GM12873 (cell line): ENCODE measurements at regions not wholly inside any gene's neighbourhood (a gene's known extent, or its start where the extent isn't known, plus 50 kb on each side); places are given as distances from the start of the nearest gene placed in this dataset.

Experiments
- TF ChIP-seq, protein P1 (sequence below): IDR thresholded peaks from 2 replicates; pipeline ENCODE4 v1.5.1; 2012; ENCODE audit warnings: low read depth, mild to moderate bottlenecking, moderate library complexity, low read length, control low read depth; ENCODE audit not compliant: insufficient read depth; ENCODE audit errors: missing control alignments

DNA sequence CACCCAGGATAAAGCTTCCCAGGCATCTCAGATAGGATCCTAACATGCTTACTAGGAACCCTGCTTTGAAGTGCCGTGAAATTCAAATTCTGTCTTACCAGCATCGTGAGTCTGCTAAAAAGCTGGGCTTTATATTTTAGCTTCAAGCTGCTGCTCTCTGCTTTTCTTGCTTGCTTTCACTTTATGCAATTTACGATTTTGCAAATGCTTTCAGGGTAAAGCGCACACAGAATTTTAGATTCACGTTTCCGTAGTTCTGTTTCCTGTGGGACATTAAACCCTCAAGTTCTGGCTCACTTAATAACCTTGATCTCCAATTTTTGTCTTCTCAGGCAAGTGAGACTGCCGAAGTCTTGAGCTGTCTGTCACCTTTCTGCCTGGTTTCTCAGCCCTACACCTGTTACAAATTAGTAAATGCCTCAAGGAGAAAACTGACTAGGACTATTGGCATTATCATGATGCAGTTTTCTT, 170.5 kb upstream of the TGFBR2 start:
- TF ChIP-seq, protein P1, sequence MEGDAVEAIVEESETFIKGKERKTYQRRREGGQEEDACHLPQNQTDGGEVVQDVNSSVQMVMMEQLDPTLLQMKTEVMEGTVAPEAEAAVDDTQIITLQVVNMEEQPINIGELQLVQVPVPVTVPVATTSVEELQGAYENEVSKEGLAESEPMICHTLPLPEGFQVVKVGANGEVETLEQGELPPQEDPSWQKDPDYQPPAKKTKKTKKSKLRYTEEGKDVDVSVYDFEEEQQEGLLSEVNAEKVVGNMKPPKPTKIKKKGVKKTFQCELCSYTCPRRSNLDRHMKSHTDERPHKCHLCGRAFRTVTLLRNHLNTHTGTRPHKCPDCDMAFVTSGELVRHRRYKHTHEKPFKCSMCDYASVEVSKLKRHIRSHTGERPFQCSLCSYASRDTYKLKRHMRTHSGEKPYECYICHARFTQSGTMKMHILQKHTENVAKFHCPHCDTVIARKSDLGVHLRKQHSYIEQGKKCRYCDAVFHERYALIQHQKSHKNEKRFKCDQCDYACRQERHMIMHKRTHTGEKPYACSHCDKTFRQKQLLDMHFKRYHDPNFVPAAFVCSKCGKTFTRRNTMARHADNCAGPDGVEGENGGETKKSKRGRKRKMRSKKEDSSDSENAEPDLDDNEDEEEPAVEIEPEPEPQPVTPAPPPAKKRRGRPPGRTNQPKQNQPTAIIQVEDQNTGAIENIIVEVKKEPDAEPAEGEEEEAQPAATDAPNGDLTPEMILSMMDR: no peak

DNA sequence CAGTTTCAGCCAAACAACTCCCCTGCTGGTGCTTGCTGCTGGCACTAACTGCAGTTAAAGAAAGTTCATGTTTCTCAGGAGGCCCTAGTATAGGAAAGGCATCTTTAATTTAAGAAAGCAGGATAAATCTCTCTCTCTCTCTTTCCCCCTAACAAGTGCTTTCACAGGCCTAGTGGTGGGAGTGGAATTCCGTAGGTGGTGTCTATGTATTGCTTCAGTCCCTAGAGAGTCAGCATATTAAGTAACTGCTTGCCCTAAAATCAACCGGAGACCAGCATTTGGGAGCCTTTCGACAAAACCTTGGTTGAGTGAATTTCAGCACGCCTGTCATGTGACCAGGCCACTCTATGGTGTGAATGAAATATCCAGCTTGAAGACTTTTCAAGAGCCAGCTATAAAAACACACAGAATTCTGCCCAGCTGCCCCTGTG, 169.2 kb upstream of the TGFBR2 start:
- TF ChIP-seq, protein P1: no peak

DNA sequence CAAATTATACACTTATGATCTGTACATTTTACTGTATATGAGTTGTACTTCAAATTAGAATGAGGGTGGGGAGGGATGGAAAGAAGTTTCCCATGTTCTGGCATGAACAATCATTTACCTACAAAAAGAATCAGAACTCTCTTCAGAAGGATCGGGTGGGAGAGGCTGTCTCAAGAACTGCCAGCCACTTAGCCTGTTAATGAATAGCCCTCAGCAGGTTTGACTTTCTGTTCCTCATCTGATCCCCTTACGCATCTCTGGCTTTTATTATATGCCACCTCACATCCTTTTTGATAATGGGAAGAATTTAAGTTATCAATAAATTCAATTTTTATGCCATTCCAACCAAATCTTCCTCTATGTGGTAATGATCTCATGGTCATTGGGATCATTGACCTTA, 168.3 kb upstream of the TGFBR2 start:
- TF ChIP-seq, protein P1: no peak

DNA sequence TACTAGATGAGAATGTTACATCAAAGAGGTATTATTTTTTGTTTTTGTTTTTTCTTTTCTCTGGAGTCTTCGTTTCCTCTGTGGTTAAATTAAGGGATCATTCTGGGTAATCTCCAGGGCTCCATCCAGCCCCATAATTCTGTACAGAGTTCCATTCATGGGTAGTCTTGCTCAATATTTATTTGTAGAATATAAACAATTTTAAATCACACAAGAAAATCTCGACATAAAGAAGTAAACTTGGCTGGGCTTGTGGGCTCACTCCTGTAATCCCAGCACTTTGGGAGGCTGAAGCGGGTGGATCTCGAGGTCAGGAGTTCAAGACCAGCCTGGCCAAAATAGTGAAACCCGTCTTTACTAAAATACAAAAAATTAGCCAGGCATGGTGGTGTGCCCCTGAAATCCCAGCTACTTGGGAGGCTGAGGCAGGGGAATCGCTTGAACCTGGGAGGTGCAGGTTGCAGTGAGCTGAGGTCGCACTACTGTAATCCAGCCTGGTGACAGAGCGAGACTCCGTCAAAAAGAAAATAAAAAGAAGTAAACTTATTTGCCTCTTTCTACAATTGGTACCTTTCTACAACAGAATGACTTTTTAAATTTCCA, 166.8 kb upstream of the TGFBR2 start:
- TF ChIP-seq, protein P1: no peak

DNA sequence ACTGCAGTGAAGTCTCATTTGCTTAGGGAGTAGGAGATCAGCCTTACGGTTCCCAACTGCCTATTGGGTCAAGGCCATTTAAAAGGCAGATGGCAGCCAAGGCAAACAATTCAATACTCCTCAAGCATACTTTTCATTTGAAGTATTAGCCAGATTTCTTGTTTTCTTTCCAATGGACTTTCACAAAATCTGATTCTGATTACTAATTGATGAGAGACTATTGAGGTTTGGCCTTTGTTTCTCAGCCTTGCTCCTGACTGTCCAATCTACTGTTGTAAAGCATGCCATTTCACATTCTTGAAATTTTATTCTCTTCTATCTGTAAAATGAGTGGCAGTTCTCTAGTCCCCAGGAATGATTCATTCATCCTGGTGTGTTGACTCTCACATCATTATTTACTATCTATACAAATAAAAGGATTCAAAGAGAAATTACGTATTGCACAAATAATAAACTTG, 166.2 kb upstream of the TGFBR2 start:
- TF ChIP-seq, protein P1: no peak

DNA sequence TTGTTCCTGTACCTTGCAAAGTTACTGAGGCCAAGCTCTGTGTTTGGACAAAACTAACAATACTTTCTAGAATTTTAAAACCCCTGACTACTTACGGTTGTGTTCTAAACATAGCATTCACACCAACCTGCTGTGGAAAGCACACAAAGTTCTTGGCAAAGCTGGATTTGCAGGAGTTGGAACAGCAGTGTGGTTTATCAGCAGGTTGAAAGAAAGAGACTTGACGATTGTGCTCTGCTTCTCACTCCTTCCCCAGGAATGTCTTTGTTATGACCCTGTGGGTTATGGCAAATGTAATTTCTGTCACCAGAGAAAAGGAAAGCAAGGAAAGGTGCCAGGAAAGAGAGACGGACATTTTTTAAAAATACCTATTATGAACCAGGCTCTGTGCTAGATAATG, 165.5 kb upstream of the TGFBR2 start:
- TF ChIP-seq, protein P1: no peak

DNA sequence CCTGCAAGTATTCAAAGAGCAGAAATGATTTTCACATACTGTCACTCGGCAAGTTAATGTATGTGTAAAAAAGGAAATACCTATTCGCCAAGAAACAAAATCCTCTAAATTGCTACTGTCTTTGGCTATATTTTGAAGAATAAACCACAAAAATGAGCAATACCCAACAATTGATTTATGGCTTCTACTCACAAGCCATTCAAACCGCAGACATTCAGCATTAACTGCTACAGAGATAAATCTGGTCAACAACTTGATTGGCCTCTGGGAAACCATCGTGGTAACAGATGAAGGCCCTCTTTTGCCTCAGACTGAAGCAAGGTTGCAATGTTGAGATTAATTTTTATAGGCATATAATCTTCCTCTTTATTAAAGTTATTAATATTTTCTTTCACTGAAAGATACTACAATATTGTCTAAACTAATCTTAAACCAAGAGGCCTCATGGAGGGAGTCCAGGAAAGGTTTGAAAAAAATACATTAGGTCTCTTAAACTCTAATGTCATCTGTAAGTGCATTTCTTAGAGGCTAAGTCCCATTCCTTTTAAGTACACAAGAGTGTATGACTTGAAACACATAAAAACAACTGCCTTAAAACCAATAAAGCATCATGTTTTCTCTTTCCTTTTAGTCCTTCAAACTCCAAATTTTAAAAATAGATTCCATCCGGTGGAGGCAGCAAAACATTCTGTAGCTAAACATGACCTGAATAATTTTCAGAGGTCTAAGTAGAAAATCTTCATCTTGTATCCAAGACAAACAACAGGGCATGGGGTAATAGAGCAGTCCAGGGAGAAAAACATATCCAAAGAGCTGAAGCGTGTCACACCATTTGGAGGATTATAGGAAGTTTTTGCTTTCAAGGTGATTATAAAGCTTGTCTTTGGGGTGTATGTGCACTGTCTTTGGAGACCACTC, 162.4 kb upstream of the TGFBR2 start:
- TF ChIP-seq, protein P1: no peak
